GM12875 (cell line): ENCODE measurements at regions not wholly inside any gene's neighbourhood (a gene's known extent, or its start where the extent isn't known, plus 50 kb on each side); places are given as distances from the start of the nearest gene placed in this dataset.

Experiments
- H3K4me3 ChIP-seq: one replicate; pipeline ENCODE4 v1.5.1; 2011; ENCODE audit warnings: low read depth, low read length, control low read depth
- CTCF ChIP-seq: IDR thresholded peaks from 2 replicates; pipeline ENCODE4 v1.5.1; 2011; ENCODE audit warnings: low read depth, mild to moderate bottlenecking, control low read depth, inconsistent platforms, low read length, moderate library complexity, borderline replicate concordance; ENCODE audit not compliant: insufficient read depth

- no peak for TF ChIP-seq CTCF
- no peak overlapping the region for H3K4me3 ChIP-seq
Observed at GRCh38 chr14:61125041-61125866, 144.2 kb downstream of the SLC38A6 start.

- no peak overlapping the region for H3K4me3 ChIP-seq
- TF ChIP-seq CTCF = no peak
Observed at GRCh38 chr14:61122862-61123261, 141.8 kb downstream of the SLC38A6 start.

GRCh38 chr14:61121355-61121787 is 140.3 kb downstream of the SLC38A6 start:
- TF ChIP-seq CTCF = no peak
- H3K4me3 ChIP-seq = no peak overlapping the region

- TF ChIP-seq CTCF = no peak
- H3K4me3 ChIP-seq = no peak overlapping the region
Observed at GRCh38 chr14:61120576-61120975, 139.5 kb downstream of the SLC38A6 start.

GRCh38 chr14:61119006-61119405 is 138.0 kb downstream of the SLC38A6 start:
- TF ChIP-seq CTCF = no peak
- no peak overlapping the region for H3K4me3 ChIP-seq

GRCh38 chr14:61116369-61116768 is 135.3 kb downstream of the SLC38A6 start:
- H3K4me3 ChIP-seq = no peak overlapping the region
- TF ChIP-seq CTCF = no peak

GRCh38 chr14:61113561-61114225 is 132.6 kb downstream of the SLC38A6 start:
- no peak for TF ChIP-seq CTCF
- no peak overlapping the region for H3K4me3 ChIP-seq
